ENCODE measurements at regions not wholly inside any gene's neighbourhood (a gene's known extent, or its start where the extent isn't known, plus 50 kb on each side); places are given as distances from the start of the nearest gene placed in this dataset.

DNA sequence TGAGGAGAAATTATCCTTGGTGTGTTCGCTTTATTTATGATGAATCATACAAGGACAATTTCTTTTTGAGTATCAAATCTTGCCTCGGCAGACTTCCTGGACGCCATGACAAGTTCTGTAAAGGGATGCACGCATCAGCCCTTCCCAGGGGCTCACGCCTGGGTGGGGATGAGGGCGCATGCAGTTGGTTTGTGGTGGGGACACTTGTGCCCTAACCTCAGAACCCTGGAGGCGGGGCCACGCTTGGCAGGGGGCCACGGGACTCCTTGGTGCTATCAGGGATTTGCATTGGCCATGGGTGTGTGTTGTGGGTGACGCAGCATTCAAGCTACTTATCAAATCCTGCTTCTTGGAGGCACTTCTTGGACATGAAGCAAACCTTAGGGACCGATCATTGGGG is 143.8 kb upstream of the RTL1 start:
- Mint-ChIP-seq H3K27me3 (ENCODE audit: low read depth in 2 of 2) (no peaks in the 10 kb centered on the region), H3K36me3 (no peaks in the 10 kb centered on the region), H3K9me3 (no peaks in the 10 kb centered on the region), H3K4me1 (no peaks in the 10 kb centered on the region), H3K4me3 (no peak overlapping the region), H3K27ac (no peak overlapping the region)
- H3K9me3 ChIP-seq (ENCODE audit: control insufficient read depth, insufficient read depth, low read length): no peaks in the 10 kb centered on the region
- no peak overlapping the region for H3K4me3 ChIP-seq (ENCODE audit: low read length)
- no peaks in the 10 kb centered on the region for H3K36me3 ChIP-seq (ENCODE audit: control insufficient read depth, insufficient read depth, low read length)
- no peaks in the 10 kb centered on the region for H3K4me1 ChIP-seq (ENCODE audit: control insufficient read depth, insufficient read depth, low read length)
- H3K27ac ChIP-seq (ENCODE audit: low read length): no peak overlapping the region
- ATAC-seq (no peak), DNase-seq (no peak)
- H3K27me3 ChIP-seq (ENCODE audit: control insufficient read depth, insufficient read depth, low read length): no peaks in the 10 kb centered on the region
- TF ChIP-seq, protein P1, sequence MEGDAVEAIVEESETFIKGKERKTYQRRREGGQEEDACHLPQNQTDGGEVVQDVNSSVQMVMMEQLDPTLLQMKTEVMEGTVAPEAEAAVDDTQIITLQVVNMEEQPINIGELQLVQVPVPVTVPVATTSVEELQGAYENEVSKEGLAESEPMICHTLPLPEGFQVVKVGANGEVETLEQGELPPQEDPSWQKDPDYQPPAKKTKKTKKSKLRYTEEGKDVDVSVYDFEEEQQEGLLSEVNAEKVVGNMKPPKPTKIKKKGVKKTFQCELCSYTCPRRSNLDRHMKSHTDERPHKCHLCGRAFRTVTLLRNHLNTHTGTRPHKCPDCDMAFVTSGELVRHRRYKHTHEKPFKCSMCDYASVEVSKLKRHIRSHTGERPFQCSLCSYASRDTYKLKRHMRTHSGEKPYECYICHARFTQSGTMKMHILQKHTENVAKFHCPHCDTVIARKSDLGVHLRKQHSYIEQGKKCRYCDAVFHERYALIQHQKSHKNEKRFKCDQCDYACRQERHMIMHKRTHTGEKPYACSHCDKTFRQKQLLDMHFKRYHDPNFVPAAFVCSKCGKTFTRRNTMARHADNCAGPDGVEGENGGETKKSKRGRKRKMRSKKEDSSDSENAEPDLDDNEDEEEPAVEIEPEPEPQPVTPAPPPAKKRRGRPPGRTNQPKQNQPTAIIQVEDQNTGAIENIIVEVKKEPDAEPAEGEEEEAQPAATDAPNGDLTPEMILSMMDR (IDR thresholded peaks at IDR 0.05): no peak
- intact Hi-C loops (cut with micrococcal nuclease): no loop called here
- 78% methylated on average over 11 of the region's 11 CpGs for WGBS (ENCODE audit: insufficient coverage)

DNA sequence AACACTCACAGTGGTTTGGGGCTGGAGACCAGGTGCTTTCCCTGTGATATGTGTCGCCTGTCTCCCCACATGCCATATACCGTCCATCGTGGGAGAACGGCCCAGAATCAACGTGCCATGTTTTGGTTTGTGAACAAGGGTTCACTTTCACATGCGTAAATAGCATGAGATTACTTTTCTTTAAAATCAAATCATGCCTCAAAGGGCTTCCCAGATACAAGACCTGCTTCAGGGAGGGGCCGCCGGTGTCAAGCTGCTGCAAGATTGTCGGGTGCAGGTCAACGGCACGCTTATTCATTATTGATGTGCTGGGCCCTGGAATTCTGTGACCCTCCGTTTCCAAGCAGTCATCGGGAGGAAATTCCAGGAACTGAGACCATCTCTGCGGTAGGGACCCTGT is 145.2 kb upstream of the RTL1 start:
- Mint-ChIP-seq H3K4me3 (no peak overlapping the region), H3K9me3 (no peaks in the 10 kb centered on the region), H3K4me1 (no peaks in the 10 kb centered on the region), H3K27ac (no peak overlapping the region), H3K27me3 (ENCODE audit: low read depth in 2 of 2) (no peaks in the 10 kb centered on the region), H3K36me3 (no peaks in the 10 kb centered on the region)
- Histone ChIP-seq H3K4me1 (ENCODE audit: control insufficient read depth, insufficient read depth, low read length) (no peaks in the 10 kb centered on the region), H3K4me3 (ENCODE audit: low read length) (no peak overlapping the region), H3K9me3 (ENCODE audit: control insufficient read depth, insufficient read depth, low read length) (no peaks in the 10 kb centered on the region), H3K36me3 (ENCODE audit: control insufficient read depth, insufficient read depth, low read length) (no peaks in the 10 kb centered on the region), H3K27ac (ENCODE audit: low read length) (no peak overlapping the region), H3K27me3 (ENCODE audit: control insufficient read depth, insufficient read depth, low read length) (no peaks in the 10 kb centered on the region)
- intact Hi-C loops (cut with micrococcal nuclease): no loop called here
- TF ChIP-seq, protein P1 (IDR thresholded peaks at IDR 0.05): no peak
- no peak for ATAC-seq
- WGBS (ENCODE audit: insufficient coverage): 93% methylated on average over 14 of the region's 14 CpGs
- no peak for DNase-seq

DNA sequence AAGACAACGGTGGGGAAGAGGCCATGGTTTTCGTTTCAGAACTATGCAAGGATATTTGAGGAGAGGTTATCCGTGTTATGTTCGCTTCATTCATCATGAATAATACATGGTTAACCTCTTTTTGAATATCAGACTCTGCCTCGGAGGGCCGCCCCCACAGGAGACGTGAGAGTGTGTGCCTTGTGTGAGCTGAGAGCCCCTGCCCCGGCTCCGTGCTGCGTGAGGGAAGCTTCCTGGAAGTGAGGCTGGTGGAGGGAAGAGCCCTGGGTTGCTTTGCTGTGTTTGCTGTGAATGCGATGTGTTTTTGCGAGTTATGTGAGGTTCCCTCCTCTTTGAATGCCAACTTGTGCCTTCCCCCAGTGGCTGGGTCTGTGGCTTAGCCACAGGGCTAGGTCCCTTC is 146.0 kb upstream of the RTL1 start:
- intact Hi-C loops (cut with micrococcal nuclease): no loop called here
- WGBS (ENCODE audit: insufficient coverage): 89% methylated on average over 12 of the region's 12 CpGs
- Histone ChIP-seq H3K36me3 (ENCODE audit: control insufficient read depth, insufficient read depth, low read length) (no peaks in the 10 kb centered on the region), H3K4me1 (ENCODE audit: control insufficient read depth, insufficient read depth, low read length) (no peaks in the 10 kb centered on the region), H3K27me3 (ENCODE audit: control insufficient read depth, insufficient read depth, low read length) (no peaks in the 10 kb centered on the region), H3K4me3 (ENCODE audit: low read length) (no peak overlapping the region), H3K27ac (ENCODE audit: low read length) (no peak overlapping the region), H3K9me3 (ENCODE audit: control insufficient read depth, insufficient read depth, low read length) (no peaks in the 10 kb centered on the region)
- Mint-ChIP-seq H3K9me3 (no peaks in the 10 kb centered on the region), H3K27ac (no peak overlapping the region), H3K27me3 (ENCODE audit: low read depth in 2 of 2) (no peaks in the 10 kb centered on the region), H3K36me3 (no peaks in the 10 kb centered on the region), H3K4me3 (no peak overlapping the region), H3K4me1 (no peaks in the 10 kb centered on the region)
- TF ChIP-seq, protein P1 (IDR thresholded peaks at IDR 0.05): no peak
- ATAC-seq (no peak), DNase-seq (no peak)

DNA sequence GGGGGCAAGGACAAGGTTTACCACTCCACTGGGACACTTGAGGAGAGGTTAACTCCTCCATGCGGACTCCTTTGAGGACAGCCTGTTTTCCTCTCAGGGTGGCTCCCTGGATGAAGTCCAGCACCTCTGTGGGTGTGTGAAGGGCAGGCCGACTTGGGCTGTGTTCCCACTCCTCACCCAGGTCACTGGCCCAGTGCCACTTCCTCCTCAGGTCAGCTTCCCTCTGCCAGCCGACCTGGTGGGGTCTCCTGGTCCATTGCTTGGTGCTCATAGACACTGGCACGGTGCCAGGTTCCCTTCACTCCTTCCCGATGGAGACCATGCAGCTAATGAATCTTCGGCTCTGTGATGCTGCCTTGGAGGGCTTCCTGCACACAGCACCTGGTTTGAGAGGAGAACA is 146.4 kb upstream of the RTL1 start:
- no peak for ATAC-seq
- Histone ChIP-seq H3K9me3 (ENCODE audit: control insufficient read depth, insufficient read depth, low read length) (peaks cover 3% of the 10 kb centered on the region), H3K36me3 (ENCODE audit: control insufficient read depth, insufficient read depth, low read length) (no peaks in the 10 kb centered on the region), H3K4me1 (ENCODE audit: control insufficient read depth, insufficient read depth, low read length) (no peaks in the 10 kb centered on the region), H3K27me3 (ENCODE audit: control insufficient read depth, insufficient read depth, low read length) (no peaks in the 10 kb centered on the region), H3K4me3 (ENCODE audit: low read length) (no peak overlapping the region), H3K27ac (ENCODE audit: low read length) (no peak overlapping the region)
- 85% methylated on average over 6 of the region's 6 CpGs for WGBS (ENCODE audit: insufficient coverage)
- intact Hi-C loops (cut with micrococcal nuclease): no loop called here
- TF ChIP-seq, protein P1 (IDR thresholded peaks at IDR 0.05): no peak
- H3K36me3 Mint-ChIP-seq: no peaks in the 10 kb centered on the region
- no peaks in the 10 kb centered on the region for H3K9me3 Mint-ChIP-seq
- no peak overlapping the region for H3K27ac Mint-ChIP-seq
- DNase-seq: no peak
- H3K27me3 Mint-ChIP-seq (ENCODE audit: low read depth in 2 of 2): no peaks in the 10 kb centered on the region
- H3K4me3 Mint-ChIP-seq: no peak overlapping the region
- H3K4me1 Mint-ChIP-seq: no peaks in the 10 kb centered on the region
